ENCODE measurements at regions not wholly inside any gene's neighbourhood (a gene's known extent, or its start where the extent isn't known, plus 50 kb on each side); places are given as distances from the start of the nearest gene placed in this dataset.

- no peak for DNase-seq
Measured at GRCh38 chr2:118558846-118559245, 288.6 kb downstream of the EN1 start.

- no peak for DNase-seq
Measured at GRCh38 chr2:118557791-118558190, 289.7 kb downstream of the EN1 start.

GRCh38 chr2:118557016-118557415 lies 290.4 kb downstream of the EN1 start:
- DNase-seq, result no peak

GRCh38 chr2:118554616-118555015 lies 292.8 kb downstream of the EN1 start:
- no peak for DNase-seq

- DNase-seq, result no peak
Measured at GRCh38 chr2:118549503-118549902, 297.9 kb downstream of the EN1 start.

GRCh38 chr2:118548880-118549488 lies 298.5 kb downstream of the EN1 start:
- DNase-seq, result no peak

- no peak for DNase-seq
Measured at GRCh38 chr2:118539290-118539689, 308.2 kb downstream of the EN1 start.

- DNase-seq, result no peak
Measured at GRCh38 chr2:118536306-118536705, 311.1 kb downstream of the EN1 start.

- DNase-seq, result no peak
Measured at GRCh38 chr2:118535818-118536212, 311.6 kb downstream of the EN1 start.

- DNase-seq, result no peak
Measured at GRCh38 chr2:118535171-118535817, 312.2 kb downstream of the EN1 start.

GRCh38 chr2:118530976-118531375 lies 316.5 kb downstream of the EN1 start:
- DNase-seq, result no peak

GRCh38 chr2:118529908-118530599 lies 317.4 kb downstream of the EN1 start:
- no peak for DNase-seq

- DNase-seq, result no peak
Measured at GRCh38 chr2:118527571-118527970, 319.9 kb downstream of the EN1 start.

- no peak for DNase-seq
Measured at GRCh38 chr2:118525346-118525745, 322.1 kb downstream of the EN1 start.

GRCh38 chr2:118524911-118525310 lies 322.5 kb downstream of the EN1 start:
- no peak for DNase-seq

- DNase-seq, result no peak
Measured at GRCh38 chr2:118523761-118524160, 323.7 kb downstream of the EN1 start.

GRCh38 chr2:118521960-118522359 lies 325.5 kb downstream of the EN1 start:
- DNase-seq, result no peak

- DNase-seq, result no peak
Measured at GRCh38 chr2:118521272-118521671, 326.2 kb downstream of the EN1 start.

GRCh38 chr2:118520246-118520645 lies 327.2 kb downstream of the EN1 start:
- DNase-seq, result no peak

GRCh38 chr2:118519511-118519910 lies 327.9 kb downstream of the EN1 start:
- no peak for DNase-seq

- DNase-seq, result no peak
Measured at GRCh38 chr2:118510807-118511206, 336.6 kb downstream of the EN1 start.

GRCh38 chr2:118509319-118510004 lies 338.0 kb downstream of the EN1 start:
- DNase-seq, result no peak

- DNase-seq, result no peak
Measured at GRCh38 chr2:118508282-118508681, 339.2 kb downstream of the EN1 start.
